HEK293T (cell line): ENCODE measurements at regions not wholly inside any gene's neighbourhood (a gene's known extent, or its start where the extent isn't known, plus 50 kb on each side); places are given as distances from the start of the nearest gene placed in this dataset.

Experiments
- CTCF ChIA-PET: fragments of 350-600 bp; formaldehyde crosslinking; extraction: SDS; loops from one replicate; lab custom pipeline; 2021; ENCODE audit warnings: antibody characterized with exemption, inconsistent platforms; lab: Yijun Ruan, JAX
- POLR2A ChIA-PET: fragments of 350-600 bp; formaldehyde crosslinking; extraction: SDS; loops from one replicate; lab custom pipeline; 2020; ENCODE audit warnings: antibody characterized with exemption, inconsistent platforms; lab: Yijun Ruan, JAX
- DNase-seq: peaks from one replicate; pipeline ENCODE4 v3.0.0; 2012; ENCODE audit warnings: mixed read lengths; ENCODE audit errors: extremely low spot score
- ARNT ChIP-seq: fragments of 450-650 bp; IDR thresholded peaks from 2 replicates; pipeline ENCODE4 v1.6.1; 2017; ENCODE audit warnings: mild to moderate bottlenecking
- BHLHE40 ChIP-seq: fragments of 450-650 bp; IDR thresholded peaks from 2 replicates; pipeline ENCODE4 v1.6.1; 2016; ENCODE audit warnings: mild to moderate bottlenecking, moderate library complexity, borderline replicate concordance
- CTBP1 ChIP-seq: fragments of 450-650 bp; IDR thresholded peaks from 2 replicates; pipeline ENCODE4 v1.6.1; 2016; ENCODE audit warnings: borderline replicate concordance
- ELF4 ChIP-seq: fragments of 450-650 bp; IDR thresholded peaks from 2 replicates; pipeline ENCODE4 v1.6.1; 2017; ENCODE audit warnings: antibody characterized with exemption
- FOXA1 ChIP-seq: fragments of 450-650 bp; IDR thresholded peaks from 2 replicates; pipeline ENCODE4 v1.6.1; 2016; ENCODE audit warnings: mild to moderate bottlenecking
- FOXK2 ChIP-seq: fragments of 450-650 bp; IDR thresholded peaks from 2 replicates; pipeline ENCODE4 v1.6.1; 2016; ENCODE audit warnings: mild to moderate bottlenecking
- FOXM1 ChIP-seq: fragments of 450-650 bp; IDR thresholded peaks from 2 replicates; pipeline ENCODE4 v1.6.1; 2017; ENCODE audit warnings: mild to moderate bottlenecking, borderline replicate concordance
- HDGF ChIP-seq: fragments of 450-650 bp; IDR thresholded peaks from 2 replicates; pipeline ENCODE4 v1.6.1; 2017; ENCODE audit warnings: antibody characterized with exemption, borderline replicate concordance
- L3MBTL2 ChIP-seq: fragments of 450-650 bp; conservative IDR thresholded peaks from 2 replicates; pipeline ENCODE4 v1.6.1; 2016; ENCODE audit warnings: mild to moderate bottlenecking
- LEF1 ChIP-seq: fragments of 450-650 bp; IDR thresholded peaks from 2 replicates; pipeline ENCODE4 v1.6.1; 2017; ENCODE audit warnings: mild to moderate bottlenecking, borderline replicate concordance
- NFRKB ChIP-seq: fragments of 450-650 bp; IDR thresholded peaks from 2 replicates; pipeline ENCODE4 v1.6.1; 2016; ENCODE audit warnings: mild to moderate bottlenecking, moderate library complexity
- PKNOX1 ChIP-seq: fragments of 450-650 bp; IDR thresholded peaks from 2 replicates; pipeline ENCODE4 v1.6.1; 2016
- SP1 ChIP-seq: fragments of 450-650 bp; IDR thresholded peaks from 2 replicates; pipeline ENCODE4 v1.6.1; 2017
- SUZ12 ChIP-seq: fragments of 450-650 bp; IDR thresholded peaks from 2 replicates; pipeline ENCODE4 v1.6.1; 2016; ENCODE audit warnings: mild to moderate bottlenecking
- TARDBP ChIP-seq: fragments of 450-650 bp; IDR thresholded peaks from 2 replicates; pipeline ENCODE4 v1.6.1; 2016
- ZNF384 ChIP-seq: fragments of 450-650 bp; IDR thresholded peaks from 2 replicates; pipeline ENCODE4 v1.6.1; 2016

GRCh38 chr2:191598296-191598695, 79.6 kb upstream of the NABP1 start:
- TF ChIP-seq CTBP1 = no peak
- TF ChIP-seq TARDBP = no peak
- TF ChIP-seq FOXK2 = no peak
- TF ChIP-seq BHLHE40 = no peak
- no peak for TF ChIP-seq FOXA1
- TF ChIP-seq LEF1 = no peak
- no peak for TF ChIP-seq PKNOX1
- TF ChIP-seq SUZ12 = no peak
- no peak for TF ChIP-seq L3MBTL2
- no peak for TF ChIP-seq ARNT
- no peak for TF ChIP-seq NFRKB
- no peak for TF ChIP-seq ZNF384
- no peak for TF ChIP-seq FOXM1
- TF ChIP-seq ELF4 = no peak
- ChIA-PET CTCF (no interaction called here), POLR2A (no interaction called here)
- DNase-seq = no peak

GRCh38 chr2:191601060-191601459, 76.9 kb upstream of the NABP1 start:
- DNase-seq = no peak
- no peak for TF ChIP-seq NFRKB
- no peak for TF ChIP-seq SP1
- no peak for TF ChIP-seq L3MBTL2
- no peak for TF ChIP-seq CTBP1
- no peak for TF ChIP-seq FOXK2
- TF ChIP-seq FOXM1 = no peak
- no peak for TF ChIP-seq ELF4
- TF ChIP-seq TARDBP = no peak
- no peak for TF ChIP-seq HDGF
- TF ChIP-seq ARNT = no peak
- TF ChIP-seq LEF1 = no peak
- TF ChIP-seq PKNOX1 = no peak
- TF ChIP-seq FOXA1 = no peak
- no peak for TF ChIP-seq BHLHE40
- no peak for TF ChIP-seq ZNF384
- TF ChIP-seq SUZ12 = no peak
- CTCF ChIA-PET = interaction anchor here (0.6 kb wide), 1 partner anchor 18 kb away, joined by 3 read pairs; no protein-coding TSS in a partner anchor
- POLR2A ChIA-PET = no interaction called here

GRCh38 chr2:191604154-191604553, 73.8 kb upstream of the NABP1 start:
- ChIA-PET CTCF (no interaction called here), POLR2A (no interaction called here)
- no peak for TF ChIP-seq TARDBP
- no peak for TF ChIP-seq L3MBTL2
- TF ChIP-seq ZNF384 = no peak
- no peak for TF ChIP-seq CTBP1
- TF ChIP-seq FOXA1 = no peak
- no peak for TF ChIP-seq ELF4
- TF ChIP-seq SP1 = no peak
- TF ChIP-seq PKNOX1 = no peak
- TF ChIP-seq FOXM1 = no peak
- no peak for TF ChIP-seq NFRKB
- DNase-seq = no peak

- DNase-seq = no peak
- ChIA-PET CTCF (no interaction called here), POLR2A (no interaction called here)
- no peak for TF ChIP-seq ARNT
- TF ChIP-seq LEF1 = no peak
- TF ChIP-seq SP1 = no peak
- no peak for TF ChIP-seq CTBP1
- no peak for TF ChIP-seq SUZ12
- no peak for TF ChIP-seq ELF4
- no peak for TF ChIP-seq ZNF384
These were observed 70.8 kb upstream of the NABP1 start for GRCh38 chr2:191607096-191607495.

GRCh38 chr2:191610756-191611155, 67.2 kb upstream of the NABP1 start:
- ChIA-PET POLR2A (no interaction called here), CTCF (no interaction called here)
- TF ChIP-seq LEF1 (no peak), CTBP1 (no peak), FOXK2 (no peak), BHLHE40 (no peak), SUZ12 (no peak)
- DNase-seq = no peak

GRCh38 chr2:191611614-191612013, 66.3 kb upstream of the NABP1 start:
- CTCF ChIA-PET = interaction anchor here (1.0 kb wide), 1 partner anchor 28 kb away, joined by 3 read pairs; no protein-coding TSS in a partner anchor
- POLR2A ChIA-PET = no interaction called here
- DNase-seq = no peak
- TF ChIP-seq CTBP1 (no peak), FOXM1 (no peak), NFRKB (no peak), SUZ12 (no peak), ELF4 (no peak), LEF1 (no peak), HDGF (no peak), FOXA1 (no peak), L3MBTL2 (no peak), ZNF384 (no peak), FOXK2 (no peak), BHLHE40 (no peak)
